Osteoblast (primary cell): ENCODE measurements at regions not wholly inside any gene's neighbourhood (a gene's known extent, or its start where the extent isn't known, plus 50 kb on each side); places are given as distances from the start of the nearest gene placed in this dataset.
A peak's percentile ranks its signal among the peaks of the same experiment; 100 is the strongest.
"Not testable (repeated sequence)": the region's sequence is repeated elsewhere in the genome, so short reads cannot be mapped to it uniquely, and the experiment has no call there.

ENCODE experiments used
- DNase-seq: peaks from one replicate; pipeline ENCODE4 v3.0.0; 2011; ENCODE audit warnings: low spot score, mixed read lengths; ENCODE audit not compliant: insufficient read length; ENCODE audit errors: missing footprints
- H2AFZ ChIP-seq: 2 replicates; pipeline ENCODE4 v1.6.0; 2011; ENCODE audit warnings: mild to moderate bottlenecking, low read length
- H3K27ac ChIP-seq: 2 replicates; pipeline ENCODE4 v1.5.1; 2011; ENCODE audit warnings: mild to moderate bottlenecking, low read depth, low read length, moderate library complexity
- H3K27me3 ChIP-seq: 2 replicates; pipeline ENCODE4 v1.6.0; 2012; ENCODE audit warnings: mild to moderate bottlenecking, control low read depth, inconsistent platforms, low read length, moderate library complexity; ENCODE audit not compliant: insufficient read depth
- H3K36me3 ChIP-seq: 2 replicates; pipeline ENCODE4 v1.5.1; 2011; ENCODE audit warnings: mild to moderate bottlenecking, low read length, control low read depth, moderate library complexity; ENCODE audit not compliant: insufficient read depth
- H3K4me1 ChIP-seq: 2 replicates; pipeline ENCODE4 v1.5.1; 2011; ENCODE audit warnings: mild to moderate bottlenecking, low read length, control low read depth, moderate library complexity; ENCODE audit not compliant: insufficient read depth
- H3K4me2 ChIP-seq: 2 replicates; pipeline ENCODE4 v1.6.0; 2011; ENCODE audit warnings: mild to moderate bottlenecking, low read length; ENCODE audit not compliant: insufficient read depth
- H3K4me3 ChIP-seq: fragments of 200-600 bp; sonication (generic); 3 replicates; pipeline ENCODE4 v1.5.1; 2012; ENCODE audit warnings: mild to moderate bottlenecking, low read length, inconsistent platforms; ENCODE audit not compliant: insufficient read depth
- H3K79me2 ChIP-seq: 2 replicates; pipeline ENCODE4 v1.6.0; 2012; ENCODE audit warnings: mild to moderate bottlenecking, low read length, control low read depth, inconsistent platforms; ENCODE audit not compliant: insufficient read depth
- H3K9me3 ChIP-seq: 2 replicates; pipeline ENCODE4 v1.5.1; 2011; ENCODE audit warnings: low read depth, low read length, control low read depth
- H4K20me1 ChIP-seq: 2 replicates; pipeline ENCODE4 v1.6.0; 2012; ENCODE audit warnings: mild to moderate bottlenecking, low read length, control low read depth; ENCODE audit not compliant: insufficient read depth
- TF ChIP-seq, protein P1 (sequence below): IDR thresholded peaks from 2 replicates; pipeline ENCODE4 v1.5.1; 2011; ENCODE audit warnings: mild to moderate bottlenecking, low read depth, low read length, moderate library complexity; ENCODE audit errors: extremely low read depth

DNA sequence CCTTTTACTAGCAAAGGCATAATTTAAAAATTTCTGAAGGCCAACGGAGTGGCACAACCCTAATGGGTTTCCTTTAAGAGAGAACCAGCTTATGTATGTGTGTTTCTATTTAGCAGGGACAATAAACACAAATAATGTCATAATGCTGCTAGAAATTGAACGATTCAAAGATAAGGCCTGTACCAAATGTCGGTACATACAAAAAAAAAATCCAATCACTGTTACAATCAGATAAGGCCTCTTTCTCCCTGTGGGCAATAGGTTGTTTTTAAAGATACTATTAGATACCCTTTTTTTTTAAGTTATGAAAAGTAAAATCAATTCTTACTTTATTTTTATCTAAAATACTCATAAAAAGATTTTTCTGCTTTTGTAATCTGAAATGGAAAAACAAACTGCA, 821.0 kb downstream of the PRELID2 start:
- TF ChIP-seq, protein P1, sequence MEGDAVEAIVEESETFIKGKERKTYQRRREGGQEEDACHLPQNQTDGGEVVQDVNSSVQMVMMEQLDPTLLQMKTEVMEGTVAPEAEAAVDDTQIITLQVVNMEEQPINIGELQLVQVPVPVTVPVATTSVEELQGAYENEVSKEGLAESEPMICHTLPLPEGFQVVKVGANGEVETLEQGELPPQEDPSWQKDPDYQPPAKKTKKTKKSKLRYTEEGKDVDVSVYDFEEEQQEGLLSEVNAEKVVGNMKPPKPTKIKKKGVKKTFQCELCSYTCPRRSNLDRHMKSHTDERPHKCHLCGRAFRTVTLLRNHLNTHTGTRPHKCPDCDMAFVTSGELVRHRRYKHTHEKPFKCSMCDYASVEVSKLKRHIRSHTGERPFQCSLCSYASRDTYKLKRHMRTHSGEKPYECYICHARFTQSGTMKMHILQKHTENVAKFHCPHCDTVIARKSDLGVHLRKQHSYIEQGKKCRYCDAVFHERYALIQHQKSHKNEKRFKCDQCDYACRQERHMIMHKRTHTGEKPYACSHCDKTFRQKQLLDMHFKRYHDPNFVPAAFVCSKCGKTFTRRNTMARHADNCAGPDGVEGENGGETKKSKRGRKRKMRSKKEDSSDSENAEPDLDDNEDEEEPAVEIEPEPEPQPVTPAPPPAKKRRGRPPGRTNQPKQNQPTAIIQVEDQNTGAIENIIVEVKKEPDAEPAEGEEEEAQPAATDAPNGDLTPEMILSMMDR, result no peak
- DNase-seq, result peak; percentile 0
- no peaks in the 10 kb centered on the region for H4K20me1 ChIP-seq
- no peaks in the 10 kb centered on the region for H3K27me3 ChIP-seq
- H3K4me3 ChIP-seq, result no peak overlapping the region
- no peak overlapping the region for H3K4me2 ChIP-seq
- no peak overlapping the region for H2AFZ ChIP-seq
- no peaks in the 10 kb centered on the region for H3K9me3 ChIP-seq
- no peaks in the 10 kb centered on the region for H3K4me1 ChIP-seq
- H3K79me2 ChIP-seq, result no peaks in the 10 kb centered on the region
- H3K36me3 ChIP-seq, result no peaks in the 10 kb centered on the region
- H3K27ac ChIP-seq, result no peak overlapping the region

DNA sequence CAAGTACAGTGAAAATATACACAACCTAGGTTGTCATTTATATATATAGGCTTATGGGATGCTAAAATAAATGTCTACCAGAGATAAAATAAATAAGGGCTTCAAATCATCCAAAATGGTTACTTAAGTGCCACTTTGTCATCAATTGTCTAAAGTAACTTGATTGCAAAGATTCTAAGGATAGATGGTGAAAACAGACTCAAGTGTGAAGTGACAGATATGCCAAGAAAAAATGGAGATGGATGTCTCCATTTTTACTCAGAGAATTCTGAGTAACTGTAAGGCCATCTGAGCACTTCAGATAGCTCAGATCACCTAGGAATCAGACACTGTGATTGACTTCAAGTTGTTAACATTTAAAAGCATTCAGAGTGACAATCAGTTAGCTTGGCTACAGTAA, 824.3 kb downstream of the PRELID2 start:
- Histone ChIP-seq H4K20me1 (no peaks in the 10 kb centered on the region), H3K4me2 (no peak overlapping the region)
- TF ChIP-seq, protein P1, result no peak

DNA sequence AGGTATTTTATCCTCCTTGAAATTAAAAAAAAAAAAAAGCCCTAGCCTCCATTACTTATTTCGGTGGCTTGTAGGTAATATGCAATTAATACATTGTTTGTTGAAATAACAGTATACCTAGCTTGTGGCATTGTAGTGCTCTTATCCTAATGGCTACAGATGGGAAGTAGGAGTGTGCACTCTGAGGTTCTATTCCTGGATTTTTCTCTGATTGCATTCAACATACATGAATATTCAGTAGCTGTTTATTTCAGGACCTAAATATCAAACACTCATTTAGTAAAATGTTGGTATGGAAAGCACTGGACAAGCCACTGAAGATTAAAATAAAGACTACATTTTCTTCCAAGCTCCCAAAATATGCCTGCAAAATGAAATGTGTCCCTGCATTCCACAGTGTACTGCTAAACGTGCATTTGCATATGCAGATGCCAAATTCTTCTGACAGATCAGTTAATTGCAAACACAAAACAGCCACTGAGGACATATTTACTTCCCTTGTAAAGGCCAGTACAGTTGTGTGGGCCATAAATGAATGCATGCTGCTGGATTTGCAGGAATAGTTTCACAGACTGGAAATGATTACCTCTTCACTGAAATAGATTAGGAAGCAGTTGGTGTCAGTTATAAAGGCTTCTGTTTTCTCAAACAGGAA, 826.1 kb downstream of the PRELID2 start:
- H3K9me3 ChIP-seq, result no peaks in the 10 kb centered on the region
- no peaks in the 10 kb centered on the region for H4K20me1 ChIP-seq
- TF ChIP-seq, protein P1, result no peak
- H3K27ac ChIP-seq, result no peak overlapping the region
- no peaks in the 10 kb centered on the region for H3K36me3 ChIP-seq
- DNase-seq, result peak; percentile 31
- no peaks in the 10 kb centered on the region for H3K27me3 ChIP-seq
- H2AFZ ChIP-seq, result no peak overlapping the region
- no peaks in the 10 kb centered on the region for H3K79me2 ChIP-seq
- H3K4me3 ChIP-seq, result no peak overlapping the region
- no peak overlapping the region for H3K4me2 ChIP-seq
- H3K4me1 ChIP-seq, result no peaks in the 10 kb centered on the region

More for the DNA sequence above, 824.3 kb downstream of the PRELID2 start:
- Histone ChIP-seq H2AFZ (no peak overlapping the region), H3K9me3 (no peaks in the 10 kb centered on the region), H3K27ac (no peak overlapping the region), H3K27me3 (no peaks in the 10 kb centered on the region), H3K4me3 (no peak overlapping the region), H3K79me2 (no peaks in the 10 kb centered on the region), H3K4me1 (no peaks in the 10 kb centered on the region), H3K36me3 (no peaks in the 10 kb centered on the region)
- DNase-seq, result no peak

DNA sequence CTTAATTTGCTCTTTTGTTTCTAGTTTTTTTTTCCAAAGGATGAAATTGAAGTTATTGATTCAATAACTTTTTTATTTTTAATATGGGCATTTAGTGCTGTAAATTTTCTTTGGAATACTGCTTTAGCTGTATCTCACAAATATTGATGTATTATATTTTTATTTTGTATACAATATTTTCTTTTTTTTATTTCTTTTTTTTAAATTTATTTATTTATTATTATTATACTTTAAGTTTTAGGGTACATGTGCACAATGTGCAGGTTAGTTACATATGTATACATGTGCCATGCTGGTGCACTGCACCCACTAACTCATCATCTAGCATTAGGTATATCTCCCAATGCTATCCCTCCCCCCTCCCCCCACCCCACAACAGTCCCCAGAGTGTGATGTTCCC, 823.7 kb downstream of the KCTD16 start:
- not testable (repeated sequence) for H3K36me3 ChIP-seq, H4K20me1 ChIP-seq, DNase-seq, H3K4me3 ChIP-seq, H3K4me1 ChIP-seq, H3K27ac ChIP-seq, H2AFZ ChIP-seq, H3K79me2 ChIP-seq, H3K27me3 ChIP-seq, H3K9me3 ChIP-seq, H3K4me2 ChIP-seq
